ENCODE measurements at regions not wholly inside any gene's neighbourhood (a gene's known extent, or its start where the extent isn't known, plus 50 kb on each side); places are given as distances from the start of the nearest gene placed in this dataset.

DNA sequence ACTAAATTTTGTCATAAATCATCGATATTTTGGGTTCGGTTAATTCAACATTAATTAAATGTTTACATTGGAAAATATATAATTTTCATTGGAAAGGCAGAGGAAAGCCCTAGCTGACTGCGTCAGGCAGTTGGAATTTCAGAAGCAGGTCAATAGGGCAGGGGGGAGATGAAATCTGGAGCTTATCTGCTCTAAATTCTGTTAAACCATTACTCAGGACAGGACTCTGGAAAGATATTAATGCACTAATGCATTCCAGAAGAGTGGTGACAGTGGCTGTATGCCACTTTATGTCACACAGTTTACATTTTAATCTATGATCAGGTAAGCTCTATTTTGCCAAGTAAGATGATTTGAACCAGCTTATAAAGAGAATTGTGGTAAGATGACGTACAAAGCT lies 153.0 kb upstream of the B3GALT2 start:
- TF ChIP-seq ESRRG (CRISPR knock-in tag; IDR thresholded peaks at IDR 0.05): no peak
- no peak for TF ChIP-seq GLIS3 (CRISPR knock-in tag; IDR thresholded peaks at IDR 0.05)
- TF ChIP-seq ZC3H10 (CRISPR knock-in tag; IDR thresholded peaks at IDR 0.05): no peak
- TF ChIP-seq ISL1 (CRISPR knock-in tag; IDR thresholded peaks at IDR 0.05): peak; percentile 99
- TF ChIP-seq PPARA (CRISPR knock-in tag; IDR thresholded peaks at IDR 0.05; ENCODE audit: borderline replicate concordance): no peak
- TF ChIP-seq, protein P1, sequence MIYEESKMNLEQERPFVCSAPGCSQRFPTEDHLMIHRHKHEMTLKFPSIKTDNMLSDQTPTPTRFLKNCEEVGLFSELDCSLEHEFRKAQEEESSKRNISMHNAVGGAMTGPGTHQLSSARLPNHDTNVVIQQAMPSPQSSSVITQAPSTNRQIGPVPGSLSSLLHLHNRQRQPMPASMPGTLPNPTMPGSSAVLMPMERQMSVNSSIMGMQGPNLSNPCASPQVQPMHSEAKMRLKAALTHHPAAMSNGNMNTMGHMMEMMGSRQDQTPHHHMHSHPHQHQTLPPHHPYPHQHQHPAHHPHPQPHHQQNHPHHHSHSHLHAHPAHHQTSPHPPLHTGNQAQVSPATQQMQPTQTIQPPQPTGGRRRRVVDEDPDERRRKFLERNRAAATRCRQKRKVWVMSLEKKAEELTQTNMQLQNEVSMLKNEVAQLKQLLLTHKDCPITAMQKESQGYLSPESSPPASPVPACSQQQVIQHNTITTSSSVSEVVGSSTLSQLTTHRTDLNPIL (CRISPR knock-in tag; IDR thresholded peaks at IDR 0.05; ENCODE audit: low read depth): no peak; the same call in 1 of the 2 replicates
- TF ChIP-seq, protein P2, sequence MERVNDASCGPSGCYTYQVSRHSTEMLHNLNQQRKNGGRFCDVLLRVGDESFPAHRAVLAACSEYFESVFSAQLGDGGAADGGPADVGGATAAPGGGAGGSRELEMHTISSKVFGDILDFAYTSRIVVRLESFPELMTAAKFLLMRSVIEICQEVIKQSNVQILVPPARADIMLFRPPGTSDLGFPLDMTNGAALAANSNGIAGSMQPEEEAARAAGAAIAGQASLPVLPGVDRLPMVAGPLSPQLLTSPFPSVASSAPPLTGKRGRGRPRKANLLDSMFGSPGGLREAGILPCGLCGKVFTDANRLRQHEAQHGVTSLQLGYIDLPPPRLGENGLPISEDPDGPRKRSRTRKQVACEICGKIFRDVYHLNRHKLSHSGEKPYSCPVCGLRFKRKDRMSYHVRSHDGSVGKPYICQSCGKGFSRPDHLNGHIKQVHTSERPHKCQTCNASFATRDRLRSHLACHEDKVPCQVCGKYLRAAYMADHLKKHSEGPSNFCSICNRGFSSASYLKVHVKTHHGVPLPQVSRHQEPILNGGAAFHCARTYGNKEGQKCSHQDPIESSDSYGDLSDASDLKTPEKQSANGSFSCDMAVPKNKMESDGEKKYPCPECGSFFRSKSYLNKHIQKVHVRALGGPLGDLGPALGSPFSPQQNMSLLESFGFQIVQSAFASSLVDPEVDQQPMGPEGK (CRISPR knock-in tag; IDR thresholded peaks at IDR 0.05; ENCODE audit: borderline replicate concordance): peak; percentile 74
- TF ChIP-seq RARB (CRISPR knock-in tag; IDR thresholded peaks at IDR 0.05): no peak
- TF ChIP-seq, protein P3, sequence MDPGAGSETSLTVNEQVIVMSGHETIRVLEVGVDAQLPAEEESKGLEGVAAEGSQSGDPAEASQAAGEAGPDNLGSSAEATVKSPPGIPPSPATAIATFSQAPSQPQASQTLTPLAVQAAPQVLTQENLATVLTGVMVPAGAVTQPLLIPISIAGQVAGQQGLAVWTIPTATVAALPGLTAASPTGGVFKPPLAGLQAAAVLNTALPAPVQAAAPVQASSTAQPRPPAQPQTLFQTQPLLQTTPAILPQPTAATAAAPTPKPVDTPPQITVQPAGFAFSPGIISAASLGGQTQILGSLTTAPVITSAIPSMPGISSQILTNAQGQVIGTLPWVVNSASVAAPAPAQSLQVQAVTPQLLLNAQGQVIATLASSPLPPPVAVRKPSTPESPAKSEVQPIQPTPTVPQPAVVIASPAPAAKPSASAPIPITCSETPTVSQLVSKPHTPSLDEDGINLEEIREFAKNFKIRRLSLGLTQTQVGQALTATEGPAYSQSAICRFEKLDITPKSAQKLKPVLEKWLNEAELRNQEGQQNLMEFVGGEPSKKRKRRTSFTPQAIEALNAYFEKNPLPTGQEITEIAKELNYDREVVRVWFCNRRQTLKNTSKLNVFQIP (CRISPR knock-in tag; IDR thresholded peaks at IDR 0.05; ENCODE audit: borderline replicate concordance, low read depth): no peak
